HG03575 (cell line): ENCODE measurements at regions not wholly inside any gene's neighbourhood (a gene's known extent, or its start where the extent isn't known, plus 50 kb on each side); places are given as distances from the start of the nearest gene placed in this dataset.
"Not testable (repeated sequence)": the region's sequence is repeated elsewhere in the genome, so short reads cannot be mapped to it uniquely, and the experiment has no call there.

Experiments
- ATAC-seq: cut with Tn5 transposase; IDR thresholded peaks from one replicate; pipeline ENCODE4 v1.9.1; 2021; ENCODE audit not compliant: unreplicated experiment, insufficient number of reproducible peaks, low FRiP score; ENCODE audit errors: extremely low read depth

GRCh38 chr3:75341324-75342067 lies 322.6 kb upstream of the FRG2C start:
- ATAC-seq, result no peak

GRCh38 chr3:75342425-75342824 lies 321.7 kb upstream of the FRG2C start:
- ATAC-seq, result no peak

GRCh38 chr3:75350536-75350935 lies 313.6 kb upstream of the FRG2C start:
- not testable (repeated sequence) for ATAC-seq

GRCh38 chr3:75362086-75362784 lies 301.9 kb upstream of the FRG2C start:
- not testable (repeated sequence) for ATAC-seq

GRCh38 chr3:75372964-75373363 lies 291.2 kb upstream of the FRG2C start:
- ATAC-seq, result not testable (repeated sequence)

- ATAC-seq, result not testable (repeated sequence)
These were observed 284.3 kb upstream of the FRG2C start for GRCh38 chr3:75379840-75380239.

- no peak for ATAC-seq
These were observed 283.8 kb upstream of the FRG2C start for GRCh38 chr3:75380276-75380771.

GRCh38 chr3:75384016-75384415 lies 280.1 kb upstream of the FRG2C start:
- not testable (repeated sequence) for ATAC-seq

GRCh38 chr3:75388486-75389124 lies 275.5 kb upstream of the FRG2C start:
- not testable (repeated sequence) for ATAC-seq

- ATAC-seq, result not testable (repeated sequence)
These were observed 270.8 kb upstream of the FRG2C start for GRCh38 chr3:75393288-75393694.

GRCh38 chr3:75394102-75394501 lies 270.0 kb upstream of the FRG2C start:
- ATAC-seq, result not testable (repeated sequence)

- ATAC-seq, result not testable (repeated sequence)
These were observed 269.4 kb upstream of the FRG2C start for GRCh38 chr3:75394562-75395360.

GRCh38 chr3:75395580-75396315 lies 268.4 kb upstream of the FRG2C start:
- no peak for ATAC-seq

GRCh38 chr3:75396316-75396802 lies 267.8 kb upstream of the FRG2C start:
- ATAC-seq, result no peak

- ATAC-seq, result not testable (repeated sequence)
These were observed 266.6 kb upstream of the FRG2C start for GRCh38 chr3:75397486-75397885.

GRCh38 chr3:75422101-75422945 lies 241.8 kb upstream of the FRG2C start:
- not testable (repeated sequence) for ATAC-seq

GRCh38 chr3:75425379-75425778 lies 238.7 kb upstream of the FRG2C start:
- not testable (repeated sequence) for ATAC-seq
